ENCODE measurements at regions not wholly inside any gene's neighbourhood (a gene's known extent, or its start where the extent isn't known, plus 50 kb on each side); places are given as distances from the start of the nearest gene placed in this dataset.

DNA sequence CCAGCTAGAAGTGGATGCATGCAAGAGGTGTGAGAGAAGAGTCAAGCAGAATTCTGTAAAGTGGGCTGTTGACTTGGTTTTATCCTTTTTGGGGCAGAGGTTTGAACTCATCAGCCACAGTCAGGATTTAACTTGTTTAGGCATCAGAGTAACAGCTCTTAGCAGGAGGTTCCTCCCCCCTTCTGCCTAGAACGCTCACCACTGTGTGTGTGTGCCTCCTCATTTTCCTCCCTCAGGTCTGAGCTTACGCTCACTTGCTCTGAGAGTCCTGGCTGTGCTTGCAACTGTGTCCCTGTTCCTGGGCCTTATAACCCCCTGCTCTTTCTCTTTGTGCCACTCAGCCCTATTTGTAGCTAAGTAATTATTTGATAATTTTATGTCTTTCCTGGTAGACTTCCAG, 167.9 kb downstream of the TMEM182 start (continued):
- TF ChIP-seq, protein P1, sequence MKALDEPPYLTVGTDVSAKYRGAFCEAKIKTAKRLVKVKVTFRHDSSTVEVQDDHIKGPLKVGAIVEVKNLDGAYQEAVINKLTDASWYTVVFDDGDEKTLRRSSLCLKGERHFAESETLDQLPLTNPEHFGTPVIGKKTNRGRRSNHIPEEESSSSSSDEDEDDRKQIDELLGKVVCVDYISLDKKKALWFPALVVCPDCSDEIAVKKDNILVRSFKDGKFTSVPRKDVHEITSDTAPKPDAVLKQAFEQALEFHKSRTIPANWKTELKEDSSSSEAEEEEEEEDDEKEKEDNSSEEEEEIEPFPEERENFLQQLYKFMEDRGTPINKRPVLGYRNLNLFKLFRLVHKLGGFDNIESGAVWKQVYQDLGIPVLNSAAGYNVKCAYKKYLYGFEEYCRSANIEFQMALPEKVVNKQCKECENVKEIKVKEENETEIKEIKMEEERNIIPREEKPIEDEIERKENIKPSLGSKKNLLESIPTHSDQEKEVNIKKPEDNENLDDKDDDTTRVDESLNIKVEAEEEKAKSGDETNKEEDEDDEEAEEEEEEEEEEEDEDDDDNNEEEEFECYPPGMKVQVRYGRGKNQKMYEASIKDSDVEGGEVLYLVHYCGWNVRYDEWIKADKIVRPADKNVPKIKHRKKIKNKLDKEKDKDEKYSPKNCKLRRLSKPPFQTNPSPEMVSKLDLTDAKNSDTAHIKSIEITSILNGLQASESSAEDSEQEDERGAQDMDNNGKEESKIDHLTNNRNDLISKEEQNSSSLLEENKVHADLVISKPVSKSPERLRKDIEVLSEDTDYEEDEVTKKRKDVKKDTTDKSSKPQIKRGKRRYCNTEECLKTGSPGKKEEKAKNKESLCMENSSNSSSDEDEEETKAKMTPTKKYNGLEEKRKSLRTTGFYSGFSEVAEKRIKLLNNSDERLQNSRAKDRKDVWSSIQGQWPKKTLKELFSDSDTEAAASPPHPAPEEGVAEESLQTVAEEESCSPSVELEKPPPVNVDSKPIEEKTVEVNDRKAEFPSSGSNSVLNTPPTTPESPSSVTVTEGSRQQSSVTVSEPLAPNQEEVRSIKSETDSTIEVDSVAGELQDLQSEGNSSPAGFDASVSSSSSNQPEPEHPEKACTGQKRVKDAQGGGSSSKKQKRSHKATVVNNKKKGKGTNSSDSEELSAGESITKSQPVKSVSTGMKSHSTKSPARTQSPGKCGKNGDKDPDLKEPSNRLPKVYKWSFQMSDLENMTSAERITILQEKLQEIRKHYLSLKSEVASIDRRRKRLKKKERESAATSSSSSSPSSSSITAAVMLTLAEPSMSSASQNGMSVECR (CRISPR knock-in tag; IDR thresholded peaks at IDR 0.05; ENCODE audit: borderline replicate concordance): no peak
- TF ChIP-seq, protein P2, sequence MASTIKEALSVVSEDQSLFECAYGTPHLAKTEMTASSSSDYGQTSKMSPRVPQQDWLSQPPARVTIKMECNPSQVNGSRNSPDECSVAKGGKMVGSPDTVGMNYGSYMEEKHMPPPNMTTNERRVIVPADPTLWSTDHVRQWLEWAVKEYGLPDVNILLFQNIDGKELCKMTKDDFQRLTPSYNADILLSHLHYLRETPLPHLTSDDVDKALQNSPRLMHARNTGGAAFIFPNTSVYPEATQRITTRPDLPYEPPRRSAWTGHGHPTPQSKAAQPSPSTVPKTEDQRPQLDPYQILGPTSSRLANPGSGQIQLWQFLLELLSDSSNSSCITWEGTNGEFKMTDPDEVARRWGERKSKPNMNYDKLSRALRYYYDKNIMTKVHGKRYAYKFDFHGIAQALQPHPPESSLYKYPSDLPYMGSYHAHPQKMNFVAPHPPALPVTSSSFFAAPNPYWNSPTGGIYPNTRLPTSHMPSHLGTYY (CRISPR knock-in tag; IDR thresholded peaks at IDR 0.05): no peak
- TF ChIP-seq SMAD4 (CRISPR knock-in tag; IDR thresholded peaks at IDR 0.05) (no peak), KAT7 (CRISPR knock-in tag; IDR thresholded peaks at IDR 0.05; ENCODE audit: borderline replicate concordance) (no peak), GRHL2 (CRISPR knock-in tag; IDR thresholded peaks at IDR 0.05; ENCODE audit: insufficient replicate concordance, severe bottlenecking) (no peak), RORB (CRISPR knock-in tag; IDR thresholded peaks at IDR 0.05) (no peak)
- TF ChIP-seq, protein P3, sequence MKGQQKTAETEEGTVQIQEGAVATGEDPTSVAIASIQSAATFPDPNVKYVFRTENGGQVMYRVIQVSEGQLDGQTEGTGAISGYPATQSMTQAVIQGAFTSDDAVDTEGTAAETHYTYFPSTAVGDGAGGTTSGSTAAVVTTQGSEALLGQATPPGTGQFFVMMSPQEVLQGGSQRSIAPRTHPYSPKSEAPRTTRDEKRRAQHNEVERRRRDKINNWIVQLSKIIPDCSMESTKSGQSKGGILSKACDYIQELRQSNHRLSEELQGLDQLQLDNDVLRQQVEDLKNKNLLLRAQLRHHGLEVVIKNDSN (CRISPR knock-in tag; IDR thresholded peaks at IDR 0.05): no peak
- TF ChIP-seq, protein P4, sequence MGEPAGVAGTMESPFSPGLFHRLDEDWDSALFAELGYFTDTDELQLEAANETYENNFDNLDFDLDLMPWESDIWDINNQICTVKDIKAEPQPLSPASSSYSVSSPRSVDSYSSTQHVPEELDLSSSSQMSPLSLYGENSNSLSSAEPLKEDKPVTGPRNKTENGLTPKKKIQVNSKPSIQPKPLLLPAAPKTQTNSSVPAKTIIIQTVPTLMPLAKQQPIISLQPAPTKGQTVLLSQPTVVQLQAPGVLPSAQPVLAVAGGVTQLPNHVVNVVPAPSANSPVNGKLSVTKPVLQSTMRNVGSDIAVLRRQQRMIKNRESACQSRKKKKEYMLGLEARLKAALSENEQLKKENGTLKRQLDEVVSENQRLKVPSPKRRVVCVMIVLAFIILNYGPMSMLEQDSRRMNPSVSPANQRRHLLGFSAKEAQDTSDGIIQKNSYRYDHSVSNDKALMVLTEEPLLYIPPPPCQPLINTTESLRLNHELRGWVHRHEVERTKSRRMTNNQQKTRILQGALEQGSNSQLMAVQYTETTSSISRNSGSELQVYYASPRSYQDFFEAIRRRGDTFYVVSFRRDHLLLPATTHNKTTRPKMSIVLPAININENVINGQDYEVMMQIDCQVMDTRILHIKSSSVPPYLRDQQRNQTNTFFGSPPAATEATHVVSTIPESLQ (CRISPR knock-in tag; IDR thresholded peaks at IDR 0.05): no peak
- TF ChIP-seq, protein P5, sequence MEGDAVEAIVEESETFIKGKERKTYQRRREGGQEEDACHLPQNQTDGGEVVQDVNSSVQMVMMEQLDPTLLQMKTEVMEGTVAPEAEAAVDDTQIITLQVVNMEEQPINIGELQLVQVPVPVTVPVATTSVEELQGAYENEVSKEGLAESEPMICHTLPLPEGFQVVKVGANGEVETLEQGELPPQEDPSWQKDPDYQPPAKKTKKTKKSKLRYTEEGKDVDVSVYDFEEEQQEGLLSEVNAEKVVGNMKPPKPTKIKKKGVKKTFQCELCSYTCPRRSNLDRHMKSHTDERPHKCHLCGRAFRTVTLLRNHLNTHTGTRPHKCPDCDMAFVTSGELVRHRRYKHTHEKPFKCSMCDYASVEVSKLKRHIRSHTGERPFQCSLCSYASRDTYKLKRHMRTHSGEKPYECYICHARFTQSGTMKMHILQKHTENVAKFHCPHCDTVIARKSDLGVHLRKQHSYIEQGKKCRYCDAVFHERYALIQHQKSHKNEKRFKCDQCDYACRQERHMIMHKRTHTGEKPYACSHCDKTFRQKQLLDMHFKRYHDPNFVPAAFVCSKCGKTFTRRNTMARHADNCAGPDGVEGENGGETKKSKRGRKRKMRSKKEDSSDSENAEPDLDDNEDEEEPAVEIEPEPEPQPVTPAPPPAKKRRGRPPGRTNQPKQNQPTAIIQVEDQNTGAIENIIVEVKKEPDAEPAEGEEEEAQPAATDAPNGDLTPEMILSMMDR (IDR thresholded peaks at IDR 0.05): no peak

DNA sequence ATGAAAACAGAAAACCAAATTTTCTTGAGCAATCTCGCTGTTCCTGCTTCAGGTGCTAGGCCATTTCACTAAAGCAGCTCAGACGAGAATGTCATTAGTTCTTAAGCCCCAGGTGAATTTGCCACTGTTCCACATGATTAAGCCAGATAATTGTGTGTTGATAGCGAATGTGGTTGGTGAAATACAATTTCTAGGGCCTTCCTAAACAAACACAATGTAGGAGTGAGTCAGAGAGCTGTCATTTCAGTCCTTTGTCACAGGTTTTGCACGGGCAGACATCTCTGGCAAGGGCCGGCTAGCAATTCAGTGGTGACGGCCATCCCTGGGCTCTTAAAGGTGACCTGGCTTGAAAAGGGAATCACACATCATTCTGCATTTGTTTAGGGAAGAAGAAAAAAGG, 170.7 kb downstream of the TMEM182 start:
- CTCF ChIA-PET: interaction anchor here (0.6 kb wide), 1 partner anchor 179 kb away, joined by 3 read pairs; no protein-coding TSS in a partner anchor
- DNase-seq (ENCODE audit: low spot score): no peak
- H3K4me1 Mint-ChIP-seq: peaks cover 9% of the 10 kb centered on the region
- no peak overlapping the region for H3K4me3 Mint-ChIP-seq
- POLR2A ChIA-PET: no interaction called here
- no peak for ATAC-seq
- no peak overlapping the region for H3K27ac Mint-ChIP-seq
- peaks cover 4% of the 10 kb centered on the region; the same call in 1 of the 2 replicates for H3K9me3 Mint-ChIP-seq
- no peaks in the 10 kb centered on the region for H3K27me3 Mint-ChIP-seq (ENCODE audit: low read depth)
- H3K36me3 Mint-ChIP-seq: no peaks in the 10 kb centered on the region
- TF ChIP-seq RORB (CRISPR knock-in tag; IDR thresholded peaks at IDR 0.05) (no peak), IRF2 (CRISPR knock-in tag; IDR thresholded peaks at IDR 0.05; ENCODE audit: borderline replicate concordance, low read depth) (no peak), TEAD1 (CRISPR knock-in tag; IDR thresholded peaks at IDR 0.05) (no peak), SMAD3 (CRISPR knock-in tag; IDR thresholded peaks at IDR 0.05; ENCODE audit: borderline replicate concordance) (no peak), NFE2L1 (CRISPR knock-in tag; IDR thresholded peaks at IDR 0.05) (no peak)
- TF ChIP-seq, protein P6, sequence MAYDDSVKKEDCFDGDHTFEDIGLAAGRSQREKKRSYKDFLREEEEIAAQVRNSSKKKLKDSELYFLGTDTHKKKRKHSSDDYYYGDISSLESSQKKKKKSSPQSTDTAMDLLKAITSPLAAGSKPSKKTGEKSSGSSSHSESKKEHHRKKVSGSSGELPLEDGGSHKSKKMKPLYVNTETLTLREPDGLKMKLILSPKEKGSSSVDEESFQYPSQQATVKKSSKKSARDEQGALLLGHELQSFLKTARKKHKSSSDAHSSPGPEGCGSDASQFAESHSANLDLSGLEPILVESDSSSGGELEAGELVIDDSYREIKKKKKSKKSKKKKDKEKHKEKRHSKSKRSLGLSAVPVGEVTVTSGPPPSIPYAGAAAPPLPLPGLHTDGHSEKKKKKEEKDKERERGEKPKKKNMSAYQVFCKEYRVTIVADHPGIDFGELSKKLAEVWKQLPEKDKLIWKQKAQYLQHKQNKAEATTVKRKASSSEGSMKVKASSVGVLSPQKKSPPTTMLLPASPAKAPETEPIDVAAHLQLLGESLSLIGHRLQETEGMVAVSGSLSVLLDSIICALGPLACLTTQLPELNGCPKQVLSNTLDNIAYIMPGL (CRISPR knock-in tag; IDR thresholded peaks at IDR 0.05): no peak
- TF ChIP-seq, protein P7, sequence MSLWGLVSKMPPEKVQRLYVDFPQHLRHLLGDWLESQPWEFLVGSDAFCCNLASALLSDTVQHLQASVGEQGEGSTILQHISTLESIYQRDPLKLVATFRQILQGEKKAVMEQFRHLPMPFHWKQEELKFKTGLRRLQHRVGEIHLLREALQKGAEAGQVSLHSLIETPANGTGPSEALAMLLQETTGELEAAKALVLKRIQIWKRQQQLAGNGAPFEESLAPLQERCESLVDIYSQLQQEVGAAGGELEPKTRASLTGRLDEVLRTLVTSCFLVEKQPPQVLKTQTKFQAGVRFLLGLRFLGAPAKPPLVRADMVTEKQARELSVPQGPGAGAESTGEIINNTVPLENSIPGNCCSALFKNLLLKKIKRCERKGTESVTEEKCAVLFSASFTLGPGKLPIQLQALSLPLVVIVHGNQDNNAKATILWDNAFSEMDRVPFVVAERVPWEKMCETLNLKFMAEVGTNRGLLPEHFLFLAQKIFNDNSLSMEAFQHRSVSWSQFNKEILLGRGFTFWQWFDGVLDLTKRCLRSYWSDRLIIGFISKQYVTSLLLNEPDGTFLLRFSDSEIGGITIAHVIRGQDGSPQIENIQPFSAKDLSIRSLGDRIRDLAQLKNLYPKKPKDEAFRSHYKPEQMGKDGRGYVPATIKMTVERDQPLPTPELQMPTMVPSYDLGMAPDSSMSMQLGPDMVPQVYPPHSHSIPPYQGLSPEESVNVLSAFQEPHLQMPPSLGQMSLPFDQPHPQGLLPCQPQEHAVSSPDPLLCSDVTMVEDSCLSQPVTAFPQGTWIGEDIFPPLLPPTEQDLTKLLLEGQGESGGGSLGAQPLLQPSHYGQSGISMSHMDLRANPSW (CRISPR knock-in tag; conservative IDR thresholded peaks at IDR 0.05; ENCODE audit: low read depth): no peak
- TF ChIP-seq, protein P8, sequence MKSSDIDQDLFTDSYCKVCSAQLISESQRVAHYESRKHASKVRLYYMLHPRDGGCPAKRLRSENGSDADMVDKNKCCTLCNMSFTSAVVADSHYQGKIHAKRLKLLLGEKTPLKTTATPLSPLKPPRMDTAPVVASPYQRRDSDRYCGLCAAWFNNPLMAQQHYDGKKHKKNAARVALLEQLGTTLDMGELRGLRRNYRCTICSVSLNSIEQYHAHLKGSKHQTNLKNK (CRISPR knock-in tag; IDR thresholded peaks at IDR 0.05): no peak

All from WTC11 (cell line).